NT2/D1 (cell line): ENCODE measurements at regions not wholly inside any gene's neighbourhood (a gene's known extent, or its start where the extent isn't known, plus 50 kb on each side); places are given as distances from the start of the nearest gene placed in this dataset.
A peak's percentile ranks its signal among the peaks of the same experiment; 100 is the strongest.

Experiments used
- DNase-seq: peaks from one replicate; pipeline ENCODE4 v3.0.0-alpha.2; 2011; ENCODE audit warnings: low read depth, low spot score
- H3K27me3 ChIP-seq: 2 replicates; pipeline ENCODE4 v1.6.0; 2011; ENCODE audit warnings: mild to moderate bottlenecking; ENCODE audit not compliant: insufficient read length, insufficient read depth
- H3K36me3 ChIP-seq: 2 replicates; pipeline ENCODE4 v1.6.1; 2011; ENCODE audit warnings: mild to moderate bottlenecking, low read length, mixed read lengths; ENCODE audit not compliant: insufficient read depth, insufficient read length
- H3K4me1 ChIP-seq: 2 replicates; pipeline ENCODE4 v1.5.1; 2011; ENCODE audit not compliant: insufficient read depth, insufficient read length
- H3K4me3 ChIP-seq: 2 replicates; pipeline ENCODE4 v1.5.1; 2011; ENCODE audit warnings: low read depth; ENCODE audit not compliant: insufficient read length
- H3K9ac ChIP-seq: 2 replicates; pipeline ENCODE4 v1.6.0; 2011; ENCODE audit warnings: low read depth; ENCODE audit not compliant: insufficient read length
- H3K9me3 ChIP-seq: 2 replicates; pipeline ENCODE4 v1.5.1; 2011; ENCODE audit warnings: mild to moderate bottlenecking, low read length; ENCODE audit not compliant: insufficient read depth
- SUZ12 ChIP-seq: IDR thresholded peaks from 2 replicates; pipeline ENCODE4 v1.6.1; 2011; ENCODE audit not compliant: insufficient read length, insufficient read depth; ENCODE audit errors: extremely low read depth
- YY1 ChIP-seq: IDR thresholded peaks from 2 replicates; pipeline ENCODE4 v1.6.1; 2011; ENCODE audit not compliant: insufficient read length, insufficient read depth
- ZNF274 ChIP-seq: IDR thresholded peaks from 2 replicates; pipeline ENCODE4 v1.6.1; 2011; ENCODE audit warnings: mild to moderate bottlenecking, low read depth, low read length

- DNase-seq, result peak; percentile 48
- TF ChIP-seq SUZ12, result no peak
- no peak for TF ChIP-seq ZNF274
- no peak for TF ChIP-seq YY1
Measured at GRCh38 chr9:103397868-103398600, 402.9 kb downstream of the CYLC2 start.

GRCh38 chr9:103399535-103399934 lies 404.4 kb downstream of the CYLC2 start:
- no peaks in the 10 kb centered on the region for H3K9me3 ChIP-seq
- no peak overlapping the region for H3K9ac ChIP-seq
- no peaks in the 10 kb centered on the region for H3K4me1 ChIP-seq
- H3K36me3 ChIP-seq, result no peaks in the 10 kb centered on the region
- no peaks in the 10 kb centered on the region for H3K27me3 ChIP-seq
- TF ChIP-seq ZNF274 (no peak), SUZ12 (no peak), YY1 (no peak)
- no peak overlapping the region for H3K4me3 ChIP-seq
- DNase-seq, result no peak

More at GRCh38 chr9:103397868-103398600, 402.9 kb downstream of the CYLC2 start:
- Histone ChIP-seq H3K4me1 (no peaks in the 10 kb centered on the region), H3K36me3 (no peaks in the 10 kb centered on the region), H3K4me3 (no peak overlapping the region), H3K9ac (no peak overlapping the region), H3K9me3 (no peaks in the 10 kb centered on the region), H3K27me3 (no peaks in the 10 kb centered on the region)

- H3K9me3 ChIP-seq, result no peaks in the 10 kb centered on the region
- no peak for TF ChIP-seq ZNF274
- H3K9ac ChIP-seq, result no peak overlapping the region
- no peaks in the 10 kb centered on the region for H3K4me1 ChIP-seq
- no peak for DNase-seq
- no peaks in the 10 kb centered on the region for H3K36me3 ChIP-seq
- H3K27me3 ChIP-seq, result no peaks in the 10 kb centered on the region
- no peak overlapping the region for H3K4me3 ChIP-seq
Measured at GRCh38 chr9:103407260-103407659, 412.1 kb downstream of the CYLC2 start.

GRCh38 chr9:103410059-103410458 lies 414.9 kb downstream of the CYLC2 start:
- no peaks in the 10 kb centered on the region for H3K4me1 ChIP-seq
- no peaks in the 10 kb centered on the region for H3K27me3 ChIP-seq
- H3K4me3 ChIP-seq, result no peak overlapping the region
- TF ChIP-seq YY1 (no peak), SUZ12 (no peak), ZNF274 (no peak)
- no peaks in the 10 kb centered on the region for H3K9me3 ChIP-seq
- H3K9ac ChIP-seq, result no peak overlapping the region
- no peaks in the 10 kb centered on the region for H3K36me3 ChIP-seq
- DNase-seq, result no peak

GRCh38 chr9:103427696-103428095 lies 432.6 kb downstream of the CYLC2 start:
- Histone ChIP-seq H3K27me3 (no peaks in the 10 kb centered on the region), H3K36me3 (no peaks in the 10 kb centered on the region), H3K4me1 (no peaks in the 10 kb centered on the region), H3K9me3 (no peaks in the 10 kb centered on the region), H3K4me3 (no peak overlapping the region), H3K9ac (no peak overlapping the region)
- DNase-seq, result no peak
- TF ChIP-seq SUZ12, result no peak

GRCh38 chr9:103430469-103430868 lies 435.3 kb downstream of the CYLC2 start:
- no peaks in the 10 kb centered on the region for H3K4me1 ChIP-seq
- no peaks in the 10 kb centered on the region for H3K36me3 ChIP-seq
- no peaks in the 10 kb centered on the region for H3K9me3 ChIP-seq
- H3K9ac ChIP-seq, result no peak overlapping the region
- TF ChIP-seq SUZ12 (no peak), YY1 (no peak), ZNF274 (no peak)
- no peak for DNase-seq
- no peak overlapping the region for H3K4me3 ChIP-seq
- no peaks in the 10 kb centered on the region for H3K27me3 ChIP-seq

- H3K9me3 ChIP-seq, result no peaks in the 10 kb centered on the region
- H3K36me3 ChIP-seq, result no peaks in the 10 kb centered on the region
- TF ChIP-seq YY1 (no peak), SUZ12 (no peak), ZNF274 (no peak)
- no peaks in the 10 kb centered on the region for H3K27me3 ChIP-seq
- H3K9ac ChIP-seq, result no peak overlapping the region
- no peaks in the 10 kb centered on the region for H3K4me1 ChIP-seq
- H3K4me3 ChIP-seq, result no peak overlapping the region
- DNase-seq, result no peak
Measured at GRCh38 chr9:103431809-103432208, 436.7 kb downstream of the CYLC2 start.
